SK-N-SH (cell line): ENCODE measurements at regions not wholly inside any gene's neighbourhood (a gene's known extent, or its start where the extent isn't known, plus 50 kb on each side); places are given as distances from the start of the nearest gene placed in this dataset.

Experiments used
- CTCF ChIA-PET: fragments of 300-600, 350-600 bp; formaldehyde crosslinking; extraction: SDS; loops from one replicate; lab custom pipeline; 2021; lab: Yijun Ruan, JAX
- POLR2A ChIA-PET: fragments of 350-600 bp; sonication (Branson Sonifier 250); formaldehyde crosslinking; extraction: SDS; loops from one replicate; lab custom pipeline; 2020; ENCODE audit warnings: antibody characterized with exemption, inconsistent platforms; lab: Yijun Ruan, JAX
- DNase-seq: peaks from one replicate; pipeline ENCODE4 v3.0.0; 2012
- H2AFZ ChIP-seq: fragments of 200-600 bp; sonication (generic); 2 replicates; pipeline ENCODE4 v1.8.1; 2016; ENCODE audit warnings: antibody characterized with exemption, mild to moderate bottlenecking, low read depth
- H3F3A ChIP-seq: fragments of 200-600 bp; sonication (generic); replicated peaks from 2 replicates; pipeline ENCODE3; 2016; ENCODE audit warnings: antibody characterized with exemption, mild to moderate bottlenecking; ENCODE audit not compliant: insufficient read depth
- H3K27ac ChIP-seq, 2 experiments: fragments of 200-500 bp in 1 of 2; fragments of 200-600 bp in 1 of 2; sonication (Bioruptor generic) in 1 of 2; sonication (generic), shearing (Covaris generic) in 1 of 2; 2 replicates each; pipeline versions ENCODE4 v1.5.1 to v1.6.1; 2014 to 2016; ENCODE audit warnings: low read depth in 2 of 2, inconsistent platforms in 1 of 2, low read length in 1 of 2, mild to moderate bottlenecking in 1 of 2, mixed read lengths in 1 of 2
- H3K27me3 ChIP-seq: fragments of 200-600 bp; sonication (generic), shearing (Covaris generic); 2 replicates; pipeline ENCODE4 v1.6.1; 2016; ENCODE audit warnings: mixed run types; ENCODE audit not compliant: insufficient read depth
- H3K36me3 ChIP-seq, 2 experiments: fragments of 200-500 bp in 1 of 2; fragments of 200-600 bp in 1 of 2; sonication (Bioruptor generic) in 1 of 2; sonication (generic) in 1 of 2; replicated peaks in 1 of 2; 2 replicates each; pipeline versions ENCODE3 to v1.5.1; 2014 to 2016; ENCODE audit warnings: low read length in 1 of 2, mild to moderate bottlenecking in 1 of 2; ENCODE audit not compliant: insufficient read depth in 2 of 2, control insufficient read depth in 1 of 2
- H3K4me1 ChIP-seq, 2 experiments: fragments of 200-500 bp in 1 of 2; fragments of 200-600 bp in 1 of 2; sonication (Bioruptor generic) in 1 of 2; sonication (generic), shearing (Covaris generic) in 1 of 2; 2 replicates each; pipeline versions ENCODE4 v1.5.1 to v1.6.1; 2014 to 2016; ENCODE audit warnings: low read depth in 1 of 2, low read length in 1 of 2, mixed run types in 1 of 2; ENCODE audit not compliant: insufficient read depth in 2 of 2, control insufficient read depth in 1 of 2
- H3K4me2 ChIP-seq: fragments of 200-600 bp; sonication (generic), shearing (Covaris generic); 2 replicates; pipeline ENCODE4 v1.6.1; 2017; ENCODE audit warnings: mixed run types
- H3K4me3 ChIP-seq, 2 experiments: fragments of 200-500 bp in 1 of 2; fragments of 200-600 bp in 1 of 2; sonication (Bioruptor generic) in 1 of 2; sonication (generic), shearing (Covaris generic) in 1 of 2; 2 replicates each; pipeline versions ENCODE4 v1.5.1 to v1.8.1; 2014 to 2016; ENCODE audit warnings: low read depth in 2 of 2, inconsistent platforms in 1 of 2, low read length in 1 of 2, mild to moderate bottlenecking in 1 of 2, mixed read lengths in 1 of 2, moderate library complexity in 1 of 2
- H3K79me2 ChIP-seq: fragments of 200-600 bp; sonication (generic); 2 replicates; pipeline ENCODE4 v1.8.1; 2017; ENCODE audit warnings: mild to moderate bottlenecking; ENCODE audit not compliant: insufficient read depth
- H3K9ac ChIP-seq: fragments of 200-600 bp; sonication (generic); 2 replicates; pipeline ENCODE4 v1.6.1; 2017; ENCODE audit warnings: mixed run types
- H3K9me2 ChIP-seq: fragments of 200-600 bp; sonication (generic); 2 replicates; pipeline ENCODE4 v1.6.1; 2017; ENCODE audit warnings: mixed run types
- H3K9me3 ChIP-seq: fragments of 200-600 bp; sonication (generic); 2 replicates; pipeline ENCODE4 v1.6.1; 2017; ENCODE audit warnings: mixed run types, mild to moderate bottlenecking, moderate library complexity
- H4K20me1 ChIP-seq: fragments of 200-600 bp; sonication (generic); 2 replicates; pipeline ENCODE4 v1.6.1; 2017; ENCODE audit warnings: mild to moderate bottlenecking, mixed run types; ENCODE audit not compliant: insufficient read depth
- EP300 ChIP-seq, 2 experiments: IDR thresholded peaks; 2 replicates each; pipeline versions ENCODE4 v1.4.0 to v1.6.1; 2012; ENCODE audit warnings: borderline replicate concordance in 1 of 2, low read depth in 1 of 2, low read length in 1 of 2
- EZH2phosphoT487 ChIP-seq: fragments of 200-600 bp; sonication (generic); IDR thresholded peaks from 2 replicates; pipeline ENCODE4 v1.6.1; 2017; ENCODE audit warnings: low read depth, mixed run types, mild to moderate bottlenecking, antibody characterized with exemption, moderate library complexity, borderline replicate concordance
- JUND ChIP-seq: IDR thresholded peaks from 2 replicates; pipeline ENCODE4 v1.4.0; 2012
- MEF2A ChIP-seq: IDR thresholded peaks from 2 replicates; pipeline ENCODE4 v1.4.0; 2012; ENCODE audit warnings: low read depth, borderline replicate concordance
- NFIC ChIP-seq: IDR thresholded peaks from 2 replicates; pipeline ENCODE4 v1.4.0; 2012; ENCODE audit warnings: borderline replicate concordance
- RAD21 ChIP-seq: IDR thresholded peaks from 2 replicates; pipeline ENCODE4 v1.6.1; 2012; ENCODE audit warnings: mild to moderate bottlenecking, low read length
- RFX5 ChIP-seq: IDR thresholded peaks from 2 replicates; pipeline ENCODE4 v1.6.1; 2012; ENCODE audit warnings: mild to moderate bottlenecking, improper control_type of control experiment, low read length
- RXRA ChIP-seq: IDR thresholded peaks from 2 replicates; pipeline ENCODE4 v1.4.0; 2012; ENCODE audit warnings: low read depth, mild to moderate bottlenecking, borderline replicate concordance
- SMC3 ChIP-seq: IDR thresholded peaks from 2 replicates; pipeline ENCODE4 v1.6.1; 2012; ENCODE audit warnings: low read depth, low read length, improper control_type of control experiment
- TCF12 ChIP-seq: IDR thresholded peaks from 2 replicates; pipeline ENCODE4 v1.4.0; 2012
- TEAD4 ChIP-seq: IDR thresholded peaks from 2 replicates; pipeline ENCODE4 v1.4.0; 2012; ENCODE audit warnings: mild to moderate bottlenecking, borderline replicate concordance; ENCODE audit not compliant: insufficient read depth
- YY1 ChIP-seq: IDR thresholded peaks from 2 replicates; pipeline ENCODE4 v1.4.0; 2012; ENCODE audit warnings: low read depth, mild to moderate bottlenecking
- WGBS: methylation state at CpG from one replicate; pipeline ENCODE4 v1.1.6; 2017; ENCODE audit warnings: low lambda C conversion rate; 5-methylcytosine and 5-hydroxymethylcytosine counted together
- TF ChIP-seq, protein P1 (sequence below): fragments of 200-600 bp; sonication (generic); IDR thresholded peaks from 2 replicates; pipeline ENCODE4 v1.6.1; 2017; ENCODE audit warnings: antibody characterized with exemption, mild to moderate bottlenecking, moderate library complexity
- TF ChIP-seq, protein P2 (sequence below): IDR thresholded peaks from 2 replicates; pipeline ENCODE4 v1.4.0; 2012; ENCODE audit warnings: low read depth
- TF ChIP-seq, protein P3 (sequence below): IDR thresholded peaks from 2 replicates; pipeline ENCODE4 v1.4.0; 2012; ENCODE audit warnings: low read depth, borderline replicate concordance
- TF ChIP-seq, protein P4 (sequence below): IDR thresholded peaks from 2 replicates; pipeline ENCODE4 v1.4.0; 2012; ENCODE audit warnings: low read depth, borderline replicate concordance

DNA sequence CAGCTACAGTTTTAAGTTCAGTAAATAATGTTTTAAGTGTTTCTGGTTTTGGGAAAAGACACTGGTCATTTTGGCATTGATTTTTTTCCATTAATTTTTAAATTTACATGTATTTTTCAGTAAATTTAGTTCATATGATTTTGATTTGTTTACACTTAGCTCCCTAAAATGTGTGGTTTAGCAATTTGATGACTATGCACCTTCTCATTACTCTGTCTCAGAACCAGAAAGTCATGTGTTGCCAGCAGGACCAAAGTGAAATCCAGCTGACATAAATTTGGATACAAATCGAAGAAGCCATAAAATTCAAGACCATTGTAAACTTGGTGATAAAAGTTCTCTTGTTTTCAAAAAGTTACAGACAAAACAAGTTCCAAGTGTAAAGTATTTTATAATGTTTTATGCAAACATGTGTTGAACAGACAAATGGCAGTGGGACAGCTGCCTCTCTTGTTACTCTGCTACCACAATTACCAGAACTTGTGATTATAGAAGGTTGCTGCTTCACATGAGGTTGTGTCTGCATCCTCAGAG is 354.8 kb downstream of the NR2F1-AS1 start:
- Histone ChIP-seq H3F3A (no peaks in the 10 kb centered on the region), H4K20me1 (no peaks in the 10 kb centered on the region), H3K9ac (no peak overlapping the region), H3K4me1 (no peaks in the 10 kb centered on the region), H2AFZ (0 out of 2 replicates have a peak overlapping the region, but pooled peaks have one; percentile 41), H3K27ac (no peak overlapping the region), H3K9me2 (no peaks in the 10 kb centered on the region), H3K9me3 (no peaks in the 10 kb centered on the region), H3K36me3 (peaks cover 0 to 4% of the 10 kb centered on the region in 2 experiments), H3K4me2 (no peak overlapping the region), H3K79me2 (no peaks in the 10 kb centered on the region), H3K27me3 (no peaks in the 10 kb centered on the region), H3K4me3 (no peak overlapping the region)
- 82% methylated on average over 1 of the region's 1 CpG for WGBS
- ChIA-PET CTCF (no interaction called here), POLR2A (no interaction called here)
- TF ChIP-seq RXRA = no peak
- TF ChIP-seq SMC3 = no peak
- no peak for TF ChIP-seq EP300 (IDR thresholded peaks at IDR 0.05; ENCODE audit: borderline replicate concordance in 1 of 2, low read depth in 1 of 2, low read length in 1 of 2)
- TF ChIP-seq NFIC = no peak
- no peak for TF ChIP-seq YY1
- no peak for TF ChIP-seq TEAD4
- no peak for TF ChIP-seq EZH2phosphoT487
- TF ChIP-seq, protein P1, sequence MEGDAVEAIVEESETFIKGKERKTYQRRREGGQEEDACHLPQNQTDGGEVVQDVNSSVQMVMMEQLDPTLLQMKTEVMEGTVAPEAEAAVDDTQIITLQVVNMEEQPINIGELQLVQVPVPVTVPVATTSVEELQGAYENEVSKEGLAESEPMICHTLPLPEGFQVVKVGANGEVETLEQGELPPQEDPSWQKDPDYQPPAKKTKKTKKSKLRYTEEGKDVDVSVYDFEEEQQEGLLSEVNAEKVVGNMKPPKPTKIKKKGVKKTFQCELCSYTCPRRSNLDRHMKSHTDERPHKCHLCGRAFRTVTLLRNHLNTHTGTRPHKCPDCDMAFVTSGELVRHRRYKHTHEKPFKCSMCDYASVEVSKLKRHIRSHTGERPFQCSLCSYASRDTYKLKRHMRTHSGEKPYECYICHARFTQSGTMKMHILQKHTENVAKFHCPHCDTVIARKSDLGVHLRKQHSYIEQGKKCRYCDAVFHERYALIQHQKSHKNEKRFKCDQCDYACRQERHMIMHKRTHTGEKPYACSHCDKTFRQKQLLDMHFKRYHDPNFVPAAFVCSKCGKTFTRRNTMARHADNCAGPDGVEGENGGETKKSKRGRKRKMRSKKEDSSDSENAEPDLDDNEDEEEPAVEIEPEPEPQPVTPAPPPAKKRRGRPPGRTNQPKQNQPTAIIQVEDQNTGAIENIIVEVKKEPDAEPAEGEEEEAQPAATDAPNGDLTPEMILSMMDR = no peak
- TF ChIP-seq RAD21 = no peak
- TF ChIP-seq, protein P2, sequence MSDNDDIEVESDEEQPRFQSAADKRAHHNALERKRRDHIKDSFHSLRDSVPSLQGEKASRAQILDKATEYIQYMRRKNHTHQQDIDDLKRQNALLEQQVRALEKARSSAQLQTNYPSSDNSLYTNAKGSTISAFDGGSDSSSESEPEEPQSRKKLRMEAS = no peak
- TF ChIP-seq, protein P3, sequence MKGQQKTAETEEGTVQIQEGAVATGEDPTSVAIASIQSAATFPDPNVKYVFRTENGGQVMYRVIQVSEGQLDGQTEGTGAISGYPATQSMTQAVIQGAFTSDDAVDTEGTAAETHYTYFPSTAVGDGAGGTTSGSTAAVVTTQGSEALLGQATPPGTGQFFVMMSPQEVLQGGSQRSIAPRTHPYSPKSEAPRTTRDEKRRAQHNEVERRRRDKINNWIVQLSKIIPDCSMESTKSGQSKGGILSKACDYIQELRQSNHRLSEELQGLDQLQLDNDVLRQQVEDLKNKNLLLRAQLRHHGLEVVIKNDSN = no peak
- no peak for TF ChIP-seq JUND
- TF ChIP-seq, protein P4, sequence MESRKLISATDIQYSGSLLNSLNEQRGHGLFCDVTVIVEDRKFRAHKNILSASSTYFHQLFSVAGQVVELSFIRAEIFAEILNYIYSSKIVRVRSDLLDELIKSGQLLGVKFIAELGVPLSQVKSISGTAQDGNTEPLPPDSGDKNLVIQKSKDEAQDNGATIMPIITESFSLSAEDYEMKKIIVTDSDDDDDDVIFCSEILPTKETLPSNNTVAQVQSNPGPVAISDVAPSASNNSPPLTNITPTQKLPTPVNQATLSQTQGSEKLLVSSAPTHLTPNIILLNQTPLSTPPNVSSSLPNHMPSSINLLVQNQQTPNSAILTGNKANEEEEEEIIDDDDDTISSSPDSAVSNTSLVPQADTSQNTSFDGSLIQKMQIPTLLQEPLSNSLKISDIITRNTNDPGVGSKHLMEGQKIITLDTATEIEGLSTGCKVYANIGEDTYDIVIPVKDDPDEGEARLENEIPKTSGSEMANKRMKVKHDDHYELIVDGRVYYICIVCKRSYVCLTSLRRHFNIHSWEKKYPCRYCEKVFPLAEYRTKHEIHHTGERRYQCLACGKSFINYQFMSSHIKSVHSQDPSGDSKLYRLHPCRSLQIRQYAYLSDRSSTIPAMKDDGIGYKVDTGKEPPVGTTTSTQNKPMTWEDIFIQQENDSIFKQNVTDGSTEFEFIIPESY = no peak
- no peak for TF ChIP-seq RFX5
- TF ChIP-seq MEF2A = no peak
- no peak for TF ChIP-seq TCF12
- no peak for DNase-seq
